GM19035 (cell line): ENCODE measurements at regions not wholly inside any gene's neighbourhood (a gene's known extent, or its start where the extent isn't known, plus 50 kb on each side); places are given as distances from the start of the nearest gene placed in this dataset.

Source experiments
- ATAC-seq: cut with Tn5 transposase; IDR thresholded peaks from one replicate; pipeline ENCODE4 v1.9.1; 2021; ENCODE audit not compliant: unreplicated experiment

DNA sequence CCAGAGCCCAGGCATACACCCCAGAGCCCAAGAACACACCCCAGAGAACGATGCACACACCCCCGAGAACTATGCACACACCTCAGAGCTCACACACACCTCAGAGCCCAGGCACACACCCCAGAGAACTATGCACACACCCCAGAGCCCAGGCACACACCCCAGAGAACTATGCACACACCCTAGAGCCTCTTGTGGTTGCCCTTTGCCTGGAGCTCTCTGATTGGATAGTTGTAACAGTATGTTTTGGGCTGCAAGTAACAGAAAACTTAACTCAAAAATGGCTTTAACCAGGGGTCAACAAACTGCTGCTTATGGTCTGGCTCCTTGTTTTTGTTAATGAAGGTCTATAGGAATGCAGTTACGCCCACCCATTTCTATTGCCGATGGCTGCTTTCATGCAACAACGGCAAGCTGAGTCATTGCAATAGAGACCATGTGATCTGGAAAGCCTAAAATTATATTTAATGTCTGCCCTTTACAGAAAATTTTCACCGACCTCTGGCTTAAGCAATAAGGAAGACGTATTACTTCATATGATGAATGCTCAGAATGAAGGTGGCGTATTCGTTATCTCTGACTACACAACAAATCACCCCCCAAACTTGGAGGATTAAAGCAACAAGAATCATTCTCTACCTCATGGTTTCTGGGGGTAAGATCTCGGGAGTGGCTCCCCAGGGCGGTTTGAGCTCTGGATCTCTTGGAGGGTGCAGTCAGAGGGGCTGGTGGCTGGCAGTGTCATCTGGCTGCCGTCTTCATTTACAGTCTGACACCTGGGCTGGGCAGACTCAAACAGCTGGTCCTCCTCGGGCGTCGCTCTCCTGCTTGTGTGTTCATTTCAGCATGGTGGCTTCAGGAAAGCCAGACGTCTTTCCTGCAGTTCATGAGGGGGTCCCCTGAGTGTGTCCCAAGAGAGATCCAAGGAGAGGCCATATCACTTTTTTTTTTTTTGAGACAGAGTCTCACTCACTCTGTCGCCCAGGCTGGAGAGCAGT is 66.3 kb upstream of the NCOR2 start:
- ATAC-seq = no peak

- no peak for ATAC-seq
Observed at GRCh38 chr12:124632519-124632984, 65.1 kb upstream of the NCOR2 start.

DNA sequence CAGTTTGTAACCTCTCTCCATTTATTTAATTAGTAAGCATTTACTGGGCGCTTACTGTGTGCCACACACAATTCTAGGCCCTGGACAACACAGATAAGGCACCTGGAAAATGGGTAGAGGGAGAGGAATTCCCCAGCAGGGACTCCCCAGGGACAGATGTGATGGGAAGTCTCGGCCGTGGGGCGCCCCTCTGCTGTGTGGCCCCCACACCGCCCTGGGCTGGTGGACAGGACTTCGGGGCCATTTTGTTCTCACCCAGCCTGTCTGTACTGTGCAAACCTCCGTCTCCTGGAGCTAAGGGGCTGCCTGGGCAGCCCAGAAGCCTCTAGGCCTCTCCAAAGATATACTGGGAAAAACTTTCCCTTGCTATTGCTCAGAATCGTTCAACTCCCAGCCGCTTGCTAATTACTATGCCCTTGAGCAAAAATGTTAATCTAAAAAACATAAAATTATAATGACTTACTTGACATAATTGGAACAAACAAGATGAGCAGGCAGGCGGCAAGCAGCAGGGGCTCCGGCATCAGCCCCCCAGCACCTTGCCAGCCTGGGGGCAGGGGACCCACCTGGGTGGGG is 64.4 kb upstream of the NCOR2 start:
- ATAC-seq = no peak

GRCh38 chr12:124630791-124631313 is 63.4 kb upstream of the NCOR2 start:
- no peak for ATAC-seq

DNA sequence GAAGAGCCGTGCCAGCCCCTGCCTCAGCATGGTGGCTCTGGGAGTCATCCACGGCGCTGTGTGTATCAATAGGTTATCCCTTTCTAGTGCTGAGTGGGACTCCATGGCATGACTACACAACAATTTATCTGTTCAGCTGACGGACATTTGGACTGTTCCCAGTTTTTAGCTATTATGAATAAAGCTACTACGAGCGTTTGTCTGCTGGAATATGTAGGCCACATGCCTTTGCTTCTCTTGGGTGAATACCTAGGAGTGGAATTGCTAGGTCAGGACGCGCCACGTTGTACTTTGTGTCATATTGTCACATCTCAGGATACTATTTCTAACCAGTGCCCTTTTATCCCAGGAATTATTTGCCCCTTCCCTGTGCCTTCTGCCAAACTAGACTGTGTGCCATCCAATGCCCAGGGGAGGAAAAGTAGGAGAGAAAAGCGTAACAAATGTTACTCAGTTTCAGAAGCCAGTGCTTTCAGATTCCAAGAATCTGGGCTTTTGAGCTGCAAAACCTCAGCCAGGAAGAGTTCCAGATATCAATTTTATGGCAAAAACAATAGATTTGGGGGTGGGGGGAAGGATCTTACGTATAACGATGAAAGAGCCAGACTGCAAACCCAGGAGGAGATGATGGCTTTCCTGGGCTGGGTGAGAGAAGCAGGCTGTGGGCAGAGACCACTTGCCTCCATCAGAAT is 62.5 kb upstream of the NCOR2 start:
- no peak for ATAC-seq

DNA sequence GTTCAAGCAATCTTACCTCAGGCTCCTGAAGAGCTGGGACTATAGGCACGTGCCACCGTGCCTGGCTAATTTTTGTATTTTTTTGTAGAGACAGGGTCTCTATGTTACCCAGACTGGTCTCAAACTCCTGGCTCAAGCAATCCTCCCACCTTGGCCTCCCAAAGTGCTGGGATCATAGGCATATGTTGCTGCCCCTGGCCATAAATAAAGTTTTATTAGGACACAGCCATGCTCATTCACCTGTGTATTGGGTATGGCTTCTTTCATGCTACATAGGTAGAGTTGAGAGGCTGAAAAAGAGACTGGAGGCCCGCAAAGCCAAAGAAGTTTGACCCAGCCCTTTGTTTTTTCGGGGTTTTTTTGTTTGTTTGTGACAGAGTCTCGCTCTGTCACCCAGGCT is 61.7 kb upstream of the NCOR2 start:
- no peak for ATAC-seq

GRCh38 chr12:124627956-124628355 is 60.5 kb upstream of the NCOR2 start:
- ATAC-seq = no peak

GRCh38 chr12:124626971-124627411 is 59.6 kb upstream of the NCOR2 start:
- no peak for ATAC-seq

DNA sequence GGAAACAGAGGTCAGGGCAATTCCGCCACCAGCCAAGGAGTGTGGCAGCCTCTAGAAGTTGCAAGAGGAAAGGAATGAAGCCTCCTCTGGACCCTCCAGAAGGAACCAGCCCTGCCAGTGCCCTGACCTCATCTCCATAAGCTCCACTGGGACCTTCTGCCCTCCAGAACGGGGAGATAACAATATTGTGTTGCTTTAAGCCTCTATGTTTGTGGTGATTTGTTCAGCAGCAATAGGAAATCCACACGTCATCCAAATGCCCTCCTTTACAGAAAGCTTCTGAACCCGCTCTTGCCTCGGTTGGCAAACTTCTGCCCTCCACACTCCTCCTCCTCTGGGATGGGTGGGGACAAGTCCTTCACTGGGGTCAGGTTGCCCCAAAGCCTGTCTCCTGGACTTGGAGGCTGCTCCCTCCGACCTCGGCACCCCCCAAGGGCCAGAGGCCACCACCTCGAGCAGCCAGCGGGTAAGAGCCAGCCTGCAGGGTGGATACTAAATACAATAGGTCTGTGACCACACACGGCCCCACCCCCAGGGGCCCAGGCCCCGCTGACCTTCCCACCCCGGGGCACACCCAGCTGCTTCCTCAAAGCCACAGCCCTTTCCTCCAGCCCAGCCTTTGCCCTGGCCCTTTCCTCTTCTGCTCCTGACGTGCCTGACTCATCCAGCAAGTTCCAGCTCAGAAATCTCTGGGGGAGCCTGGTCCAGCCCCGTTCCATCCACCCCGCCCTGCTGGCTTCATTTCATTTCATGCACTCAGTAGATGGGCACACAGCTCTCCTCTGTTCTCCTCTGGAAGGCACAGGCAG is 58.7 kb upstream of the NCOR2 start:
- no peak for ATAC-seq

DNA sequence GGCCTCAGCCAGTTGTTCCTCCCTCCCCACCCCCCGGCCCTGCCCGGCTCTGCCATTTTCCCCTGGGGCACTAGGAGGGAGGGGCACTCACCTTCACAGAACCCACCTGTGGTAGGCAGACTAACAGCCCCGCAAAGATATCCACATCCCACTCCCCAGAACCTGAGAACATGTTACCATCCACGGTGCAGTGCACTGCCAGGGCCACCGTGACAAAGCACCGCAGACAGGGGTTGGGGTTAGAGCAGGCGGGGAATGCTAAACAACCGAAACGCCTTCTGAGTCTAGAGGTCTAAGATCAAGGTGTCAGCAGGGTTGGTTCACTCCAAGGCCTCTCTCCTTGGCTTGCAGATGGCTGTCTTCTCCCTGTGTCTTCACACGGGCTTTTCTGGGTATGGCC is 57.4 kb upstream of the NCOR2 start:
- ATAC-seq = no peak

GRCh38 chr12:124623344-124624035 is 56.1 kb upstream of the NCOR2 start:
- no peak for ATAC-seq

- no peak for ATAC-seq
Observed at GRCh38 chr12:124622764-124623163, 55.4 kb upstream of the NCOR2 start.

GRCh38 chr12:124622331-124622730 is 54.9 kb upstream of the NCOR2 start:
- no peak for ATAC-seq

GRCh38 chr12:124621296-124621660 is 53.9 kb upstream of the NCOR2 start:
- no peak for ATAC-seq

DNA sequence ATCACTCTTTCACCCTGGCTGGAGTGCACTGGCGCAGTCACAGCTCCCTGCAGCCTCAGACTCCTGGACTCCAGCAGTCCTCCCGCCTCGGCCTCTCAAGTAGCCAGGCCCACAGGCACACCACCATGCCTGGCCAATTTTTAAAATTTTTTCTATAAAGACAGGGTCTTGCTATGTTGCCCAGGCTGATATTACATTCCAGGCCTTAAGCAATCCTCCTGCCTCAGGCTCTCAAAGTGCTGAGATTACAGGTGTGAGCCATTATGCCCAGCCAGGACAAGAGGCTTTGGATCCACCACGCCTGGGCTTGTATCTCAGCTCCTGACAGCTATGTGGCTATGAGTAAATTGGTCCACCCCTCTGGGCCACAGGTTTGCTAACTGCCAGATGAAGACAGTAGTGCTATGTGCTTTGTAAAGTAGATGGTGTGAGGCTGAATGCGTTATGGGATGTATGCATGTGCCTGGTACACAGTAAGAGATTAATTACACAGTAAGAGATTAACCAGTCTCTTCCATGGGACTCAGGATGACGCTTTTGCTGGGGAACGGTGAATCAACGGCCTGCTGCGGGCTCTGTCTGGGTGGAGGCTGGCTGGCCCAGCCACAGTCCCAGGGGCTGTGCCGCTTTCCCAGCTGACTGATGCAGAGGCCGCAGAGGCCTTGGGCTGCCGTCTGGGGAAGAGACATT is 53.3 kb upstream of the NCOR2 start:
- ATAC-seq = no peak

GRCh38 chr12:124618291-124618902 is 51.0 kb upstream of the NCOR2 start:
- no peak for ATAC-seq

DNA sequence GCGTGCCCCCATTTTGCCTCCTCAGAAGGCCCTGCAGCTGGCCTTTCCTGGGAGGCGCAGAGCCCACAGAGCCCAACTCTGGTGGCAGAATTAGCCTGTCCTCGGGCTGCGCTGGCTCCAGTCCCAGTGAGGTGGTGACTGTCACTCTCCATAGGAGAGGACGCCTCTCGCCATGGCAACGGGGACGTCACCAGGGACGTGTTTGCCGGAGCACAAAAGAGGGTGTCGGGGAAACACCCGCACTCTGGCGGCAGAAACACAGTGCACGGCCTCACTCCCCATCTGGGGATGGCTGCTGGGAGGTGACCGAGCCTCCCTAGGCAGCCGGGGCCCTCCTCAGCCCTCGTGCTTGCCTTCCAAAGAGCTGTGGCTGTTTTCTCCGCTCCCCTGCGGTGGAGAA is 50.2 kb upstream of the NCOR2 start:
- no peak for ATAC-seq
